HG03565 (cell line): ENCODE measurements at regions not wholly inside any gene's neighbourhood (a gene's known extent, or its start where the extent isn't known, plus 50 kb on each side); places are given as distances from the start of the nearest gene placed in this dataset.
"Not testable (repeated sequence)": the region's sequence is repeated elsewhere in the genome, so short reads cannot be mapped to it uniquely, and the experiment has no call there.

Experiments used
- ATAC-seq: cut with Tn5 transposase; IDR thresholded peaks from one replicate; pipeline ENCODE4 v1.9.1; 2021; ENCODE audit warnings: mild to moderate bottlenecking, moderate library complexity; ENCODE audit not compliant: unreplicated experiment

GRCh38 chr22:49406879-49407587 is 420.6 kb downstream of the BRD1 start:
- no peak for ATAC-seq

GRCh38 chr22:49406047-49406650 is 421.5 kb downstream of the BRD1 start:
- no peak for ATAC-seq

GRCh38 chr22:49405590-49405989 is 422.1 kb downstream of the BRD1 start:
- ATAC-seq, result no peak

GRCh38 chr22:49404576-49405241 is 423.0 kb downstream of the BRD1 start:
- no peak for ATAC-seq

- ATAC-seq, result no peak
Observed at GRCh38 chr22:49404020-49404419, 423.7 kb downstream of the BRD1 start.

- no peak for ATAC-seq
Observed at GRCh38 chr22:49403102-49403501, 424.6 kb downstream of the BRD1 start.

- ATAC-seq, result no peak
Observed at GRCh38 chr22:49402169-49402568, 425.5 kb downstream of the BRD1 start.

GRCh38 chr22:49400941-49401598 is 426.6 kb downstream of the BRD1 start:
- no peak for ATAC-seq

- ATAC-seq, result no peak
Observed at GRCh38 chr22:49400136-49400940, 427.3 kb downstream of the BRD1 start.

GRCh38 chr22:49398646-49399045 is 429.0 kb downstream of the BRD1 start:
- ATAC-seq, result no peak

GRCh38 chr22:49398115-49398514 is 429.6 kb downstream of the BRD1 start:
- no peak for ATAC-seq

GRCh38 chr22:49396817-49397216 is 430.9 kb downstream of the BRD1 start:
- no peak for ATAC-seq

- ATAC-seq, result no peak
Observed at GRCh38 chr22:49395617-49396016, 432.1 kb downstream of the BRD1 start.

- not testable (repeated sequence) for ATAC-seq
Observed at GRCh38 chr22:49395062-49395461, 432.6 kb downstream of the BRD1 start.

GRCh38 chr22:49394116-49394785 is 433.4 kb downstream of the BRD1 start:
- ATAC-seq, result no peak

- no peak for ATAC-seq
Observed at GRCh38 chr22:49393526-49393925, 434.1 kb downstream of the BRD1 start.

- no peak for ATAC-seq
Observed at GRCh38 chr22:49392841-49393510, 434.7 kb downstream of the BRD1 start.

- ATAC-seq, result no peak
Observed at GRCh38 chr22:49392247-49392646, 435.4 kb downstream of the BRD1 start.

GRCh38 chr22:49391436-49391835 is 436.2 kb downstream of the BRD1 start:
- no peak for ATAC-seq

- ATAC-seq, result no peak
Observed at GRCh38 chr22:49390954-49391353, 436.7 kb downstream of the BRD1 start.
